Retinal pigment epithelial cell (primary cell): ENCODE measurements at regions not wholly inside any gene's neighbourhood (a gene's known extent, or its start where the extent isn't known, plus 50 kb on each side); places are given as distances from the start of the nearest gene placed in this dataset.
"Not testable (repeated sequence)": the region's sequence is repeated elsewhere in the genome, so short reads cannot be mapped to it uniquely, and the experiment has no call there.

Experiments used
- DNase-seq: peaks from one replicate; pipeline ENCODE4 v3.0.0-alpha.2; 2010; ENCODE audit warnings: low read depth
- H3K4me3 ChIP-seq: 2 replicates; pipeline ENCODE4 v1.5.1; 2011; ENCODE audit warnings: mild to moderate bottlenecking, low read length, control low read depth, moderate library complexity
- CTCF ChIP-seq: conservative IDR thresholded peaks from 2 replicates; pipeline ENCODE4 v1.5.1; 2011; ENCODE audit warnings: low read depth, low read length, control low read depth, inconsistent platforms

GRCh38 chrX:53813670-53814440, 127.3 kb upstream of the HUWE1 start:
- no peak overlapping the region for H3K4me3 ChIP-seq
- TF ChIP-seq CTCF = no peak
- no peak for DNase-seq

GRCh38 chrX:53798281-53798680, 111.8 kb upstream of the HUWE1 start:
- DNase-seq = no peak
- TF ChIP-seq CTCF = no peak
- H3K4me3 ChIP-seq = no peak overlapping the region

- DNase-seq = peak; percentile 4
- TF ChIP-seq CTCF = no peak
- H3K4me3 ChIP-seq = no peak overlapping the region
Observed at GRCh38 chrX:53795576-53795975, 109.1 kb upstream of the HUWE1 start.

DNA sequence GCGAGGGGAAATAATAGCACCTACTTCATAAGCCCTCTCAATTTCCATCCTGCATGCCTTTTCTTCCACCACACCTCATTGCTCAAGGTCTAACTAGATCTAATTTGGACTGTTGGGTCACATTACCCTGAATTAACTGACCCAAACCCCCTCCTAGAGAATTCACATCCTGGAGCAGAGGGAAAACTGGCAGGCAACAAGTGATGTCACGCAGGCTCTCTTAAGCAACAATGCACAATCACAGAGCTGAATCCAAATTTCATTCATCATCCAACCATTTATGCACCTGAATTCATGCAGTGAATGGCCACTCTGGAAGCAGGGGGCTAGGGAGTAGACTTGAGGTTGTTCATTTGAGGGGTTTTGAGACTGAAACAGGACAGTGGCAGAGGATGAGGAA, 107.7 kb upstream of the HUWE1 start:
- H3K4me3 ChIP-seq = no peak overlapping the region
- no peak for DNase-seq
- TF ChIP-seq CTCF = no peak

DNA sequence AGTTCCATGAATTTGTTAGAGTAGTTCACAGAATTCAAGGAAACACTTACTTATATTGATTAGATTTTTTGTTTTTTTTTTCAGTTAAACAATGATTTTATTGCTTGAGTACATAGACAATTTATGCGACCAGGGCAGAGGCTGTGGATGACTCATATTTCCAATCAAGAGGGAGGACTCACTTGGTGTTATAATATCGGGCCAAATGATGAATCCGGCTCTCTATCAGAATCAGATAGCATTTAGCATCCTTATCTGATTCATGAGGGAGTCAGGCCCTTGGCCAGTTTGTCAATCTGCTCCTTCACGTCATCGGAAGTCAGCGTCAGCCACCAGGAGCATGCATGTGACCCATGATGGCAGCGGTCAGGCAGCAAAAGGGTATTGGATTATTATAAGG, 82.3 kb upstream of the HUWE1 start:
- H3K4me3 ChIP-seq = no peak overlapping the region
- DNase-seq = no peak
- no peak for TF ChIP-seq CTCF

- TF ChIP-seq CTCF = no peak
- no peak for DNase-seq
- no peak overlapping the region for H3K4me3 ChIP-seq
Observed at GRCh38 chrX:53768451-53768850, 81.9 kb upstream of the HUWE1 start.

GRCh38 chrX:53767544-53767943, 81.0 kb upstream of the HUWE1 start:
- no peak for TF ChIP-seq CTCF
- no peak for DNase-seq
- H3K4me3 ChIP-seq = no peak overlapping the region

- DNase-seq, H3K4me3 ChIP-seq: not testable (repeated sequence)
Observed at GRCh38 chrX:53757181-53757580, 70.7 kb upstream of the HUWE1 start.
